ENCODE measurements at regions not wholly inside any gene's neighbourhood (a gene's known extent, or its start where the extent isn't known, plus 50 kb on each side); places are given as distances from the start of the nearest gene placed in this dataset.

DNA sequence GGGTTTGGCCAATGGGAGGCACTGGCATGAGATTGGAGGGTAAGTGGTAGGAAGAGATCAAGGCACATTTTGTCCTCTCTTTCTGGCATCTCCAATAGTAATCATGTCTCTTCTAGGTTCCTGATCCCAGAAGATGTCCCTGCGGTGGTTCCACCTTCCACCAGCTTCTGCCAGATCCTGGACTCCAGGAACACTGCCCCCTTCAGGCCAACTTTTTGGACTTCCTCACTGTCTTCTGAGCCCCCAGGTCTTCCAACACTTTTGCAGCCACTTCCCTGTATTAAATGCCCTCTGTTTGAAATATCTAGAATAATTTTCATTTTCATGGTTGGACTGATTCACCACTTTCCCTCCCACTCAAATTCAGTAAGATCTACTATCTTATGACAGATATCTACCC lies 60.9 kb downstream of the BAMBI start:
- intact Hi-C loops (cut with micrococcal nuclease) = no loop called here
- peak; percentile 8 for DNase-seq (ENCODE audit: low read depth, low spot score)
- ChIA-PET POLR2A (no interaction called here), RAD21 (ENCODE audit: low non-redundant PET in 1 of 2, low total read pairs in 2 of 2, uncharacterized antibody in 2 of 2, unreplicated experiment in 2 of 2) (no interaction called here), CTCF (no interaction called here)
- TF ChIP-seq, protein P1, sequence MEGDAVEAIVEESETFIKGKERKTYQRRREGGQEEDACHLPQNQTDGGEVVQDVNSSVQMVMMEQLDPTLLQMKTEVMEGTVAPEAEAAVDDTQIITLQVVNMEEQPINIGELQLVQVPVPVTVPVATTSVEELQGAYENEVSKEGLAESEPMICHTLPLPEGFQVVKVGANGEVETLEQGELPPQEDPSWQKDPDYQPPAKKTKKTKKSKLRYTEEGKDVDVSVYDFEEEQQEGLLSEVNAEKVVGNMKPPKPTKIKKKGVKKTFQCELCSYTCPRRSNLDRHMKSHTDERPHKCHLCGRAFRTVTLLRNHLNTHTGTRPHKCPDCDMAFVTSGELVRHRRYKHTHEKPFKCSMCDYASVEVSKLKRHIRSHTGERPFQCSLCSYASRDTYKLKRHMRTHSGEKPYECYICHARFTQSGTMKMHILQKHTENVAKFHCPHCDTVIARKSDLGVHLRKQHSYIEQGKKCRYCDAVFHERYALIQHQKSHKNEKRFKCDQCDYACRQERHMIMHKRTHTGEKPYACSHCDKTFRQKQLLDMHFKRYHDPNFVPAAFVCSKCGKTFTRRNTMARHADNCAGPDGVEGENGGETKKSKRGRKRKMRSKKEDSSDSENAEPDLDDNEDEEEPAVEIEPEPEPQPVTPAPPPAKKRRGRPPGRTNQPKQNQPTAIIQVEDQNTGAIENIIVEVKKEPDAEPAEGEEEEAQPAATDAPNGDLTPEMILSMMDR (IDR thresholded peaks at IDR 0.05 in 2 of 3, conservative IDR thresholded peaks at IDR 0.05 in 1 of 3; ENCODE audit: borderline replicate concordance in 1 of 3, insufficient read depth in 1 of 3, low read depth in 2 of 3, low read length in 2 of 3) = peak in 2 of 3 experiments; percentile 49; a peak in 3 of 6 replicates
- TF ChIP-seq ZNF274 (IDR thresholded peaks at IDR 0.05; ENCODE audit: low read depth, low read length) = no peak
- TF ChIP-seq, protein P2, sequence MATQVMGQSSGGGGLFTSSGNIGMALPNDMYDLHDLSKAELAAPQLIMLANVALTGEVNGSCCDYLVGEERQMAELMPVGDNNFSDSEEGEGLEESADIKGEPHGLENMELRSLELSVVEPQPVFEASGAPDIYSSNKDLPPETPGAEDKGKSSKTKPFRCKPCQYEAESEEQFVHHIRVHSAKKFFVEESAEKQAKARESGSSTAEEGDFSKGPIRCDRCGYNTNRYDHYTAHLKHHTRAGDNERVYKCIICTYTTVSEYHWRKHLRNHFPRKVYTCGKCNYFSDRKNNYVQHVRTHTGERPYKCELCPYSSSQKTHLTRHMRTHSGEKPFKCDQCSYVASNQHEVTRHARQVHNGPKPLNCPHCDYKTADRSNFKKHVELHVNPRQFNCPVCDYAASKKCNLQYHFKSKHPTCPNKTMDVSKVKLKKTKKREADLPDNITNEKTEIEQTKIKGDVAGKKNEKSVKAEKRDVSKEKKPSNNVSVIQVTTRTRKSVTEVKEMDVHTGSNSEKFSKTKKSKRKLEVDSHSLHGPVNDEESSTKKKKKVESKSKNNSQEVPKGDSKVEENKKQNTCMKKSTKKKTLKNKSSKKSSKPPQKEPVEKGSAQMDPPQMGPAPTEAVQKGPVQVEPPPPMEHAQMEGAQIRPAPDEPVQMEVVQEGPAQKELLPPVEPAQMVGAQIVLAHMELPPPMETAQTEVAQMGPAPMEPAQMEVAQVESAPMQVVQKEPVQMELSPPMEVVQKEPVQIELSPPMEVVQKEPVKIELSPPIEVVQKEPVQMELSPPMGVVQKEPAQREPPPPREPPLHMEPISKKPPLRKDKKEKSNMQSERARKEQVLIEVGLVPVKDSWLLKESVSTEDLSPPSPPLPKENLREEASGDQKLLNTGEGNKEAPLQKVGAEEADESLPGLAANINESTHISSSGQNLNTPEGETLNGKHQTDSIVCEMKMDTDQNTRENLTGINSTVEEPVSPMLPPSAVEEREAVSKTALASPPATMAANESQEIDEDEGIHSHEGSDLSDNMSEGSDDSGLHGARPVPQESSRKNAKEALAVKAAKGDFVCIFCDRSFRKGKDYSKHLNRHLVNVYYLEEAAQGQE (IDR thresholded peaks at IDR 0.05; ENCODE audit: low read depth) = no peak
- TF ChIP-seq EZH2 (IDR thresholded peaks at IDR 0.05) = no peak
- TF ChIP-seq POLR2AphosphoS5 (IDR thresholded peaks at IDR 0.05; ENCODE audit: low read depth, low read length) = no peak
- no peak for TF ChIP-seq SIN3A (IDR thresholded peaks at IDR 0.05; ENCODE audit: low read depth)
- TF ChIP-seq, protein P3, sequence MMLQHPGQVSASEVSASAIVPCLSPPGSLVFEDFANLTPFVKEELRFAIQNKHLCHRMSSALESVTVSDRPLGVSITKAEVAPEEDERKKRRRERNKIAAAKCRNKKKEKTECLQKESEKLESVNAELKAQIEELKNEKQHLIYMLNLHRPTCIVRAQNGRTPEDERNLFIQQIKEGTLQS (IDR thresholded peaks at IDR 0.05) = no peak
- Histone ChIP-seq H3K36me3 (ENCODE audit: control insufficient read depth in 1 of 2, insufficient read depth in 2 of 2, low read length in 2 of 2) (no peaks in the 10 kb centered on the region), H3K27me3 (ENCODE audit: insufficient read depth, low read length) (no peaks in the 10 kb centered on the region), H3K4me3 (replicated peaks in 1 of 2; ENCODE audit: low read depth in 1 of 2, low read length in 2 of 2) (no peak overlapping the region), H3K27ac (ENCODE audit: low read depth, low read length) (no peak overlapping the region), H3K9me2 (ENCODE audit: insufficient read depth) (no peaks in the 10 kb centered on the region), H4K20me1 (ENCODE audit: insufficient read depth) (no peaks in the 10 kb centered on the region), H2AFZ (ENCODE audit: low read depth, low read length, poor library complexity, severe bottlenecking) (no peak overlapping the region), H3K9ac (ENCODE audit: low read length) (no peak overlapping the region), H3K4me2 (ENCODE audit: low read length) (no peak overlapping the region), H3K9me3 (ENCODE audit: control insufficient read depth in 1 of 2, insufficient read depth in 1 of 2, low read depth in 1 of 2, low read length in 2 of 2) (0 out of 4 replicates have a peak, but pooled peaks cover 0 to 6% of the 10 kb centered on the region in 2 experiments), H3K79me2 (ENCODE audit: insufficient read depth, low read length) (no peaks in the 10 kb centered on the region), H3K4me1 (ENCODE audit: control insufficient read depth in 1 of 2, insufficient read depth in 2 of 2, low read length in 2 of 2) (peaks cover 3 to 11% of the 10 kb centered on the region in 2 experiments; a peak in 1 of 4 replicates)
- ATAC-seq = peak; percentile 63
- BruUV-seq (replicated peaks) = no TSS peak

All from HCT116 (cell line).